BJ (cell line): ENCODE measurements at regions not wholly inside any gene's neighbourhood (a gene's known extent, or its start where the extent isn't known, plus 50 kb on each side); places are given as distances from the start of the nearest gene placed in this dataset.

Experiments used
- CTCF ChIA-PET: fragments of 350-600 bp; formaldehyde crosslinking; extraction: SDS; loops from one replicate; lab custom pipeline; 2021; ENCODE audit warnings: antibody characterized with exemption, inconsistent platforms; lab: Yijun Ruan, JAX
- POLR2A ChIA-PET: fragments of 300-600 bp; sonication (Branson Sonifier 250); formaldehyde crosslinking; extraction: SDS; loops from one replicate; lab custom pipeline; 2021; ENCODE audit warnings: antibody characterized with exemption; lab: Charles Lee
- DNase-seq: peaks from one replicate; pipeline ENCODE4 v3.0.0-alpha.2; 2011; ENCODE audit warnings: low read depth
- H3K27me3 ChIP-seq: 2 replicates; pipeline ENCODE4 v1.6.0; 2011; ENCODE audit warnings: low read length; ENCODE audit not compliant: control insufficient read depth, insufficient read depth
- H3K36me3 ChIP-seq: 2 replicates; pipeline ENCODE4 v1.5.1; 2011; ENCODE audit warnings: low read length; ENCODE audit not compliant: control insufficient read depth, insufficient read depth
- H3K4me3 ChIP-seq: 2 replicates; pipeline ENCODE4 v1.5.1; 2011; ENCODE audit warnings: low read depth, mild to moderate bottlenecking, control low read depth, low read length
- TF ChIP-seq, protein P1 (sequence below): IDR thresholded peaks from 2 replicates; pipeline ENCODE4 v1.5.1; 2011; ENCODE audit warnings: low read depth, mild to moderate bottlenecking, control low read depth, inconsistent platforms, low read length, moderate library complexity; ENCODE audit not compliant: insufficient read depth

GRCh38 chr1:209384710-209385550 lies 198.6 kb upstream of the CAMK1G start:
- Histone ChIP-seq H3K27me3 (no peaks in the 10 kb centered on the region), H3K4me3 (no peak overlapping the region), H3K36me3 (no peaks in the 10 kb centered on the region)
- POLR2A ChIA-PET = no interaction called here
- DNase-seq = no peak
- TF ChIP-seq, protein P1, sequence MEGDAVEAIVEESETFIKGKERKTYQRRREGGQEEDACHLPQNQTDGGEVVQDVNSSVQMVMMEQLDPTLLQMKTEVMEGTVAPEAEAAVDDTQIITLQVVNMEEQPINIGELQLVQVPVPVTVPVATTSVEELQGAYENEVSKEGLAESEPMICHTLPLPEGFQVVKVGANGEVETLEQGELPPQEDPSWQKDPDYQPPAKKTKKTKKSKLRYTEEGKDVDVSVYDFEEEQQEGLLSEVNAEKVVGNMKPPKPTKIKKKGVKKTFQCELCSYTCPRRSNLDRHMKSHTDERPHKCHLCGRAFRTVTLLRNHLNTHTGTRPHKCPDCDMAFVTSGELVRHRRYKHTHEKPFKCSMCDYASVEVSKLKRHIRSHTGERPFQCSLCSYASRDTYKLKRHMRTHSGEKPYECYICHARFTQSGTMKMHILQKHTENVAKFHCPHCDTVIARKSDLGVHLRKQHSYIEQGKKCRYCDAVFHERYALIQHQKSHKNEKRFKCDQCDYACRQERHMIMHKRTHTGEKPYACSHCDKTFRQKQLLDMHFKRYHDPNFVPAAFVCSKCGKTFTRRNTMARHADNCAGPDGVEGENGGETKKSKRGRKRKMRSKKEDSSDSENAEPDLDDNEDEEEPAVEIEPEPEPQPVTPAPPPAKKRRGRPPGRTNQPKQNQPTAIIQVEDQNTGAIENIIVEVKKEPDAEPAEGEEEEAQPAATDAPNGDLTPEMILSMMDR = no peak
- CTCF ChIA-PET = interaction anchor here (1.1 to 1.8 kb wide), 2 partner anchors 10 to 30 kb away, joined by 5 to 8 read pairs; no protein-coding TSS in a partner anchor

DNA sequence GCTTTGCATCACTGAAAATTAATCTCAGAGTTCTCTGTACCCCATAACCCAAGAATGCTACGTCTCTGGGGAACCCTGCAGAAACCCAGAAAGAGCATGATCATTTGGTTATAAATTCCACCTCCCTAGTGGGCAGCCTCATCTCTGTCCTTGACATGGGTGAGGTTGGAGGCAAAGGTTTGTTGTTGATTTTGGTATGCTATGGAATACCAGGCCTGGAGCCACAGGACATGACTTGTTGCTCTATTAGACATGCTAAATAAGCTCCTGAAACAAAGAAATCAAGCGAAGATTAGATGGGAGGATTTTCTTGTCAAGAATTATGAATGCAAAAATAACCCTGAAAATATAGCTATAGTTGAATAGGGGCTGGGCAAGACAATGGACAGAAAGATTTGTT lies 197.4 kb upstream of the CAMK1G start:
- POLR2A ChIA-PET = no interaction called here
- CTCF ChIA-PET = no interaction called here
- H3K27me3 ChIP-seq = no peaks in the 10 kb centered on the region
- TF ChIP-seq, protein P1 = no peak
- no peak overlapping the region for H3K4me3 ChIP-seq
- no peaks in the 10 kb centered on the region for H3K36me3 ChIP-seq
- DNase-seq = no peak

DNA sequence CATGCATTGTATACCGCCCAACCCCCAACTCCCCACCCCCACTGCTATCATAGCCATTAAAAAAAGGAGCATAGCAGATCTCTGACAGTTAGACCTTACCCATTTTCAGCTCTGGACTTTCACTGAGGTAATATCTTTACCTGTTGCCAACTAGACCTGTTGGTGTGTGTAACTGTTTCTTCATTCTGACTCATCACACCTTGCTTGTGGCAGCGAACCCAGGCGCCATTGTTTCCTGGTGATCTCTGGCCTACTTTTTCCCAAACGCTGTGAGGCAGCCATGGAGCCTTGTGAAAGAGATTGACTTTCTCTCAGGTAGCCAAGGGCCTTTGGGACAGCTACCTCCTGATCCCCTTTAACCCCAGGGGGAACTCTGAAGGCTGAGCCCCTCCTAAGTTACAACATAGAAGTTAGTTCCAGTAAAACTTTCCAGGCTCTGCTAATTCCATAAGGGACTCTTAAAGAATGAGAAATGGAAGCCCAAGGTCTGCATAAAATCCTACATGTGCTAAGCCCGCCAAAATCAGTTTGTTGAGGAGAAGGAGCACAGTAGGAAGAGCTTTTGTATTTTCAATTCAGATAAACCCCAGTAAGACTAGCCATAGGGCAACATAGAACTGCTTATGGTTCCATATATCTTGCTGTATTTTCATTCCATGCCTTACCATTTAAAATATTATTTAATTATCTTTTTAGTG lies 196.1 kb upstream of the CAMK1G start:
- CTCF ChIA-PET = interaction anchor here (0.9 to 2.5 kb wide), 4 partner anchors 11 to 138 kb away, joined by 3 to 6 read pairs (median 3); no protein-coding TSS in a partner anchor
- no peak for DNase-seq
- no peaks in the 10 kb centered on the region for H3K36me3 ChIP-seq
- no peak overlapping the region for H3K4me3 ChIP-seq
- POLR2A ChIA-PET = interaction anchor here (0.6 to 0.7 kb wide), 2 partner anchors 437 to 1205 kb away, joined by 3 read pairs; no protein-coding TSS in a partner anchor
- no peaks in the 10 kb centered on the region for H3K27me3 ChIP-seq
- TF ChIP-seq, protein P1 = no peak

DNA sequence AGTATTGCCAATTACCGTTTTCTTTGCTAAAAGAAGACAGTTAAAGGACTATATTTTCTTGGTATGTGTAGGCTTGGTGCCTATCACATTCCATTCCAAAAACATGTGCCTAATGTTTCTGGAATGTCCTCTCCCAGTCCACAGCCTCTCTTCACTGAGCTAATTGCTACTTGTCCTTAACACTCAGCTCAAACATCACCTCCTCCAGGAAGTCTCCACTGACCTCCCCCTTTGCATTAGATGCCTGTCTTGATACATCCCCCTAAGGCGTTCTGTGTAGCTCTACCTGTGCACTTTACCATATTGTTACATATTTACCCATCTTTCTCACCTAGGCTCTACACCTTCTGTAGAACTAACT lies 195.6 kb upstream of the CAMK1G start:
- TF ChIP-seq, protein P1 = no peak
- DNase-seq = no peak
- ChIA-PET POLR2A (interaction anchor here (0.6 to 0.7 kb wide), 2 partner anchors 437 to 1204 kb away, joined by 3 read pairs; no protein-coding TSS in a partner anchor), CTCF (interaction anchor here (0.9 to 2.5 kb wide), 4 partner anchors 10 to 139 kb away, joined by 3 to 6 read pairs (median 3); no protein-coding TSS in a partner anchor)
- Histone ChIP-seq H3K4me3 (no peak overlapping the region), H3K27me3 (no peaks in the 10 kb centered on the region), H3K36me3 (no peaks in the 10 kb centered on the region)

DNA sequence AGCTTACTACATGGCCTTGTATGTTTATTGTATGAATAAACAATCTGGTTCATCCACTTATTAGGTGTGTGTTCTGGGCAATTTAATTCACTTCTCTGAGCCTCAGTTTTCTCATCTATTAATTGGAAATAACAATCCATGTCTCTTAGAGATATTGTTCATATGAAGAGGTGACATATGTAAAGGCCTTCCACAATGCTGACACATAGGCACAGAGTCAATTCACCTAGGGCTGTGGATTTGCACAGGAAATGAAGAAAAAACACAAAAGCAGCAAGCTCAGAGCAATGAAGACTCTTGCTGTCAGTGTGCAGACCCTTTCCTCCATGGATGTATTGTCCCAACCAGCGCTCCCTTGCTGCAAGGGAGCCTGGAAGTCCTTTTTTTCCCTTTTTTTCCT lies 195.2 kb upstream of the CAMK1G start:
- Histone ChIP-seq H3K4me3 (no peak overlapping the region), H3K36me3 (no peaks in the 10 kb centered on the region), H3K27me3 (no peaks in the 10 kb centered on the region)
- CTCF ChIA-PET = interaction anchor here (0.9 to 2.5 kb wide), 4 partner anchors 10 to 139 kb away, joined by 3 to 6 read pairs (median 3); no protein-coding TSS in a partner anchor
- POLR2A ChIA-PET = no interaction called here
- TF ChIP-seq, protein P1 = no peak
- DNase-seq = no peak
